Esophagus muscularis mucosa (tissue), 4 donors: ENCODE measurements at regions not wholly inside any gene's neighbourhood (a gene's known extent, or its start where the extent isn't known, plus 50 kb on each side); places are given as distances from the start of the nearest gene placed in this dataset.

Experiments used
- EP300 ChIP-seq: sonication (generic); formaldehyde crosslinking; IDR thresholded peaks from one replicate; pipeline ENCODE4 v1.6.1; 2017; ENCODE audit warnings: antibody characterized with exemption
- POLR2A ChIP-seq: fragments of 450-650 bp; IDR thresholded peaks from one replicate; pipeline ENCODE4 v1.6.1; 2017; ENCODE audit warnings: antibody characterized with exemption, moderate library complexity, mild to moderate bottlenecking, low read depth
- TF ChIP-seq, protein P1 (sequence below), 3 experiments: fragments of 200-600 bp in 2 of 3; fragments of 450-650 bp in 1 of 3; sonication (generic) in 2 of 3; IDR thresholded peaks; one replicate each; pipeline ENCODE4 v1.5.1; 2017 to 2019; ENCODE audit warnings: antibody characterized with exemption in 3 of 3, mild to moderate bottlenecking in 2 of 3, moderate library complexity in 1 of 3

DNA sequence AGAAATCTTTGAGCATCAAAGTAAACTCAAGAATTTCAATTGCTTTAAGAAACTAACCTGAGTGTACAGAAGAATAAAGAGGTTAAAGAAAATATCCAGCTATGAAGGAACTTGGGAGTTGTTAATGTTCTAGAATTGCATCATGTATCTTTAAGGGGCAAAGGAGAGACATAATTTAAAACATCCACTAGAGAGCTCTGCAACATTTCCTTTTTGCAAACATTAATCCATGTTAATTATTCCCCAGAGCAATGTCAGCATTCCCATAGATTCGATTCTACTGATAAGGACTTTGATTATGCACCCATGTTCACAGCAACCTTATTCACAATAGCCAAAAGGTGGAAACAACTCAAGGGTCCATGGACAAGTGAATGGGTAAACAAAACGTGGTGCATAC, 80.2 kb upstream of the SORBS2 start:
- TF ChIP-seq, protein P1, sequence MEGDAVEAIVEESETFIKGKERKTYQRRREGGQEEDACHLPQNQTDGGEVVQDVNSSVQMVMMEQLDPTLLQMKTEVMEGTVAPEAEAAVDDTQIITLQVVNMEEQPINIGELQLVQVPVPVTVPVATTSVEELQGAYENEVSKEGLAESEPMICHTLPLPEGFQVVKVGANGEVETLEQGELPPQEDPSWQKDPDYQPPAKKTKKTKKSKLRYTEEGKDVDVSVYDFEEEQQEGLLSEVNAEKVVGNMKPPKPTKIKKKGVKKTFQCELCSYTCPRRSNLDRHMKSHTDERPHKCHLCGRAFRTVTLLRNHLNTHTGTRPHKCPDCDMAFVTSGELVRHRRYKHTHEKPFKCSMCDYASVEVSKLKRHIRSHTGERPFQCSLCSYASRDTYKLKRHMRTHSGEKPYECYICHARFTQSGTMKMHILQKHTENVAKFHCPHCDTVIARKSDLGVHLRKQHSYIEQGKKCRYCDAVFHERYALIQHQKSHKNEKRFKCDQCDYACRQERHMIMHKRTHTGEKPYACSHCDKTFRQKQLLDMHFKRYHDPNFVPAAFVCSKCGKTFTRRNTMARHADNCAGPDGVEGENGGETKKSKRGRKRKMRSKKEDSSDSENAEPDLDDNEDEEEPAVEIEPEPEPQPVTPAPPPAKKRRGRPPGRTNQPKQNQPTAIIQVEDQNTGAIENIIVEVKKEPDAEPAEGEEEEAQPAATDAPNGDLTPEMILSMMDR (IDR thresholded peaks at IDR 0.05): no peak
- no peak for TF ChIP-seq EP300
- no peak for TF ChIP-seq POLR2A
